Right renal pelvis (tissue), 4 donors: ENCODE measurements at regions not wholly inside any gene's neighbourhood (a gene's known extent, or its start where the extent isn't known, plus 50 kb on each side); places are given as distances from the start of the nearest gene placed in this dataset.

Source experiments
- DNase-seq, 4 donors: peaks; one replicate each; pipeline ENCODE4 v3.0.0-alpha.2; 2013; ENCODE audit warnings: low read depth in 4 of 4, low spot score in 3 of 4, missing footprints in 1 of 4

DNA sequence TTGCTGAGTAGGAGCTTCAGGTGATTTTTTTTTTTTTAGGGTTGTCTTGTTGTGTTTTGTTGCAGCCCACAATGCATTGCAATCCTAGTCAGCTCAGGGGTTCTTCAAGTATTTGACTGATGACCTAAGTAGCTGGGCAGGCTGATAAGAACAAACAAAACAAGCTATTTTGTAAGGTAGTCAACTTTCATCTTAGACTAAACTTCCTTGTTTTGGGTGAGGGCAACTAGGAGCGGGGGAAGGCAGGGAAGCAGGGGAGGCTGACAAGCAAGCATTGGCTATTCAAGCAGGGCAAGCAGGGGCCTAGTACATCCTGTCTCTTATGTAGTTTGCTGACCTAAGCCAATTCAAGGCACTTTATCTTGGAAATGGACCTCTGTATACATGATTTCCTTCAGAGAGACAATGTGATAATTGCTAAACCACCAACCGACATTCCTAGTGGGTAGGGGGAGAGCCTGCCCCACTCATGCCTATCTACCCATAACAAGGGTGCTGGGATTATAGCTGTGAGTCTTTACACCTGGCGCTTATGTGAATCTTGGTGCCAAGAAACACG is 163.3 kb upstream of the PRKCQ start:
- DNase-seq, result no peak

DNA sequence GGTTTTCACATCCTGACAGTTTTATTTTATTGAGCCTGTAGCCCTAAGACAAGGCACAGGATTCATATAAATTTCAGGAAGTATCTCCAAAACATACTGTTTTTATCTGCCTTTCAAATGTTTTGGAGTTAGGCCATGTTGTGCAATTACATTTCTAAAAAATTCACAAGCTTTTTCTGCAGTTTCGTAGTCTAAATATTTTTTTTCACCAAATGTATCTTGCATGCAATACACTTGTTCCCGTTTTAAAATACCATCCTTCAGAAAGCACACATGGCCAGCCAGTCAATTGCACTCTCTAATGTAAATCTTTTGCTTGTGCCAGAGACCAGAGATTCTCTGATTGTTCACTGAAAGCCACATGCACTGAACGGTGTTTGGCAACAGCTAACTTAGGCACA is 161.5 kb upstream of the PRKCQ start:
- no peak for DNase-seq

DNA sequence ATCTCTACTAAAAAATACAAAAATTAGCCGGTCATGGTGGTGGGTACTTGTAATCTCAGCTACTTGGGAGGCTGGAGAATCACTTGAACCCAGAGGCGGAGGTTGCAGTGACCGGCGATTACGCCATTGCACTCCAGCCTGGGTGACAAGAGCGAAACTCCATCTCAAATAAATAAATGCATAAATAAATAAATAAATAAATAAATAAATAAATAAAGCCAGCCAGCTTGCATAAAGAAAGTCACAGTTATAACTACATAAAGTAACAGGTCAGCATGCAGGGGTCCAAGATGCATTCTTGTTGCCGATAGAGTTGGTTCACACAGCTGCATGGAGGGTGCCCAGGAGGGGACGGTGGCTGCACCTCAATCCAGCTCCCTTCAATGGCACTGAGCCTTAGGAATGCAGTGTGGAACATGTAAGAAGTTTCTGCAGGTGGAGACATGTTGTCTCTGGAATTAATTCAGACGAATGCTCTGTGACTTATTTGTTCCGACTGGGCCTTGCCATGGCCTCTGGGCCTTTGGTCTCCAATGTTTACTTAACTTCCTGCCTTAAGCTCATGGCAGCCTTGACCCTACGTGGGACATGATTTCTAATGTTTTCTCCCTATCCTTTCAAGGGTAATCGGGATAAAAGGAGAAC is 159.6 kb upstream of the PRKCQ start:
- DNase-seq, result no peak

DNA sequence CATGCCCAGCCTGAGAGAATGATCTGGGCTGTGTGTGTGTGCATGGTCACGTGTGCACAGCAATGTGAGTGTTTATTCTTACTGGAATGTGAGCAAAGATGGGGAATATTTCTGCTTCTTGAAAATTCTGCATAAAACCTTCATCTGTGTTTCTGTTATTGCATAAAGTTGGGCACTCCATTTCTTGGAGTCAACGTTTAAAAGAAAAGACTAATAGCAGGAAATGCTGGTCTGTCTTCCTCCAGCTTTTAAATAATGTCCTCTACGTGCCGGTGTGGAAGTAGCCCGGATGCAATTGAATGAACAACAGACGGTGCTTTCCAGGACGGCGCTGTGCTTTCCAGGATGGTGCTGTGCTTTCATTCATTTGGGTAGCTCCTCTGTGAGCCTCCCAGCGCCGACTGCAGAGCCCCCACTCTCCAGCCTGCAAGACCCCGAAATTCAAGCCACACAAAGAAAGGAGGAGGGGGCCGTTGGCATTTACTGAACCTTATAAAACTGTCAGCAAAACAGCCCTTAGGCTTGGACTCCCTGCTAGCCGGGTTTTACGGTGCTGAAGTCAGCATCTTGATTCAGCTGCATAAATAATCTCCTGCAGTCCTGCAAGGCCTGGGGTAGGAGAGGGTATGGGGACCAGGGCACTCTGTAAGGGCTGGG is 158.2 kb upstream of the PRKCQ start:
- DNase-seq, result no peak

DNA sequence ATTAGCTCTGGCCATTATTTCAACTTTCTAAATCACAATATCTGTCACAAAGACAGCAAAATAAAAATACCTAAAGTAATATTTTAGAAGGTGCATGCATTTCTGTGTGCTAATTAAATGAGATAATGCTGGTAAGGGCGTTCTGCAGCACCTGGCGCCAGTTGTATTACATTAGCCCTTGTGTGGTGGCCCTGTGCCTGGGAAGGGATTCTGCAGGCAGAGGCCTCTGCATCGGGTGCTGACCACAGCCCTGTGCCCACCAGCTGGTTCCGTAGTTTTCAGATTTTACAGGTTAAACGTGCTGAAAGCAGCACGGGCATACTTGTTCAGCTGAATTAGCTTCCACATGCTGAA is 157.7 kb upstream of the PRKCQ start:
- no peak for DNase-seq

DNA sequence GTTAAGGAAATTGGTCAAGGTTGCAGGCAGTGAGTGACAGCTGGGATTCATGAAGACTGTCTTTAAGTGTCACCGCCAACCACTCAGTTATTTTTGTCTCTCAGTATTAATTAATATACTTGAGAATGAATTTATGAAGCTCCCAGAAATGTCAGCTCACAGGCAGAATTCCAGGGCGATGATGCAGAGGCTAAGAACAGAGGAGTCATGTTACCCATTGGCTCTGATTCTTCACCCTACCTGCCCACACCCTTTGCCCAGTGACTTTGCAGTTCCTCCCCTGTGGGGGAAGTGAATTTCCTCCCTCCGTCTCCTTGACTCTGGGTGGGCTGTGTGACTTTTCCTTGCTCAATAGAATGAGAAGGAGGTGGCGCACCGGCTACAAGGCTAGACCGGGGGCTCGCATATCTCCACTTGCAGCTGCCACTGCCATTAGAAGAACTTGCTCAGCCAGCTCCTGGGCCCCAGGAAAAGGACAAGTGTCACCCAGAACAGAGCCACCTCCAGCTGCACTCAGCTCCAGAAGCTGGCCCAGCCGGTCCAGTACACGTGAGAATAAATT is 157.1 kb upstream of the PRKCQ start:
- peak in 1 of 4 donors; percentile 22 for DNase-seq

DNA sequence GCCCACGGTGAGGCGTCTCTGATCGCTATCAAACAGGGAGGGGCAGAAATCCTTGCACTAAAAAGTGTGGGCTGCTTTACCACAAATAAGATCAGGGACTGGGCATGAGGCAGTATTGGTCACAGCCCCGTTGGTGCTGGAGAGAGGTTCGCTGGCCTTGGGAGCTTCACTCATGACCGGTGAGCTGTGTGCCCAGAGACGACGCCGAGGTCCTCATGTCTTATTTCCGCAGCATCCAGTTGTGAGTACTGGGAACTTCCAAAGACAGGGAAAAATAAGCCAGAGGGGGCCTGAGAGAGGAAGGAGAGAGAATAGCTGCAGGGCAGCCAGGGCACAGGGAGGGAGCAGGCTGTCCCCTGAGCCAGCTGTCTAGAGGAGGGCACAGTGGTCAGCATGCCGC is 154.2 kb upstream of the PRKCQ start:
- DNase-seq, result no peak

DNA sequence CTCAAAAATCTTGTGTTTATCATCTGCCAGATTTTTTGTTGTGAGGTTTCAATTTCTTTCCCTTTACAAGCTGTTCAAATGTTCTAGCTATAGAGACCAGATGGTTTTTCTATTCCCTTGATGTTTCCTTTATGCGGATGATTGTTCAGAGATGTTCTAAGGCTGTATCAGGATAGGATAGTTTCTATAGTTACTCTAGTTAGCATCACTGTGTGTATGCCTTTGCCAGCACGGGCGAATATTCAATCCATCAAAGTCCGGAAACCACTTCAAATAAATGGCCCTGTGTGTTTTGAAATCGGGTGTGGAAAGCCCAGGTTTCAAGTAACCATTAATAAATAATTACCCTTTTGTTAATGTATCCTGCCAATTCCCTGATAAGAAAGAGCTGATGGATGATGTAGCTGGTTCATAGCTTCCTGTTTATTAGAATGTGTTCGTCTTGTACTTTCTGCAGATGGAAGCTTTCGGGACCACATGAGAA is 149.8 kb upstream of the PRKCQ start:
- no peak for DNase-seq

DNA sequence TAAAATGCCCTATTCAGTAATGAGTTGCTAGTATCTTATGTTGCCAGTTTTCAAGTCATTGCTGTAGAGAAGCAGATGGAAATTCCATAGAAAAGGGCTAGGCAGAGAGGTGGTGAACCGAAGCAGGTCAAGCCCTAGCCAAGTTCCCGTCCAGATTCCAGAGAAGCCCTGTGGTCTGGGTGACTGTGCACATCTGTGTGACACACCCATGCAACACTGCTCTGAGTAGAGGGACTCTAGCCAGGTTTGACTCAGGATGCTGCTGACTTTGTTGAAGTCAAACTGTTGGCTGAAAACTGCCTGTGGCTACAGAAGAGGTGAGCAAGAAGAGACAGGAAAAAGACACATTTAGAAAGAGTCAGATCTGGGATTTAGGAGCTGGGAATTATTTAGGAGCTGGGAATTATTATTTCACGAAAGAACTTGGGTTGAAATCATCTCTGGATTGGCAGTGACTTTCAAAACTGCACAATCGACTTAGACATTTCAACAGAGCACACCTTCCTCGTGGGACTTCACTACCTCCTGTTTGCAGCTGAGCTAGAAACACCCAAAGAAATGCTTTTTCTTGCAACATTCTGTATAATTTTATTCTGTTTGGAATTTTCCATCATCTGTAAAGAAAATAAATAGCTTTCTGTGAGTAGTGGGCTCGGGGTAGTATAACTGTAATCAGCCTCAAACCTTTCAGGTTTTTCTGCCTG is 149.1 kb upstream of the PRKCQ start:
- DNase-seq, result no peak

DNA sequence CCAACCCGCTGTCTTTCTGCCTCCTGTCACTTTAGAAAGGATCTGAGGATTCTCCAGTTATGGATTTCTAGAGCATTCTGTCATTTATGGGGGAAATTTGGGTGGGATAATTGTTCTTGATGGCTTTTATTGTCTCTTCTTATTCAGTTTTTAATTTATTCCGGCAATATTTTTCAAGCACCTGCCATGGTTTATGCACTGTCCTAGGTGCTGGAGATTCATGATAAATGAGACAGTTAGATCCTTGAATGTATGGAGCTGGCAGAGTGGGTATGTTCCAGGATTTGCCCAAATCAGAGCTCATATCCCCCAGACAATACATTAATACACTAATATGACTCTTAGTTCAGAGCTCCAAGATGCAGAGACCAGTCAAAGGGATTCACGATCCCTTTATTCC is 146.8 kb upstream of the PRKCQ start:
- DNase-seq, result no peak

DNA sequence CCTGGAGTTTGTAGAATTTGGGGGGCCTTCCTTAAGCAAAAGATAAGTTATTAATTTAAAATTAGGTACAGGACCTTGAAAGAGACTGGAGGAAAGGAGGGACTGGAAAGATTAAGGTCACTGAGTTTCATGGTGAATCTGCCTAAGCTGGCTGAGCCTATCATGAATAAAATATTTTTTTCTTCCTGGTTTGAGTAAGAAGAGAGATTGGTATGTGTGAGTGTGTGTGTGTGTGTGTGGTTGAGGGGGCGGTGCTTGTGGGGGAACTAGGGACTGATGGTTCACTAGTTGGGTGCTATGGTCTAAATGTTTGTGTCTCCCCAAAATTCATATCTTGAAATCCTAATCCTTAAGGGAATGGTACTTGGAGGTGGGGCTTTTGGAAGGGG is 142.5 kb upstream of the PRKCQ start:
- DNase-seq, result no peak

DNA sequence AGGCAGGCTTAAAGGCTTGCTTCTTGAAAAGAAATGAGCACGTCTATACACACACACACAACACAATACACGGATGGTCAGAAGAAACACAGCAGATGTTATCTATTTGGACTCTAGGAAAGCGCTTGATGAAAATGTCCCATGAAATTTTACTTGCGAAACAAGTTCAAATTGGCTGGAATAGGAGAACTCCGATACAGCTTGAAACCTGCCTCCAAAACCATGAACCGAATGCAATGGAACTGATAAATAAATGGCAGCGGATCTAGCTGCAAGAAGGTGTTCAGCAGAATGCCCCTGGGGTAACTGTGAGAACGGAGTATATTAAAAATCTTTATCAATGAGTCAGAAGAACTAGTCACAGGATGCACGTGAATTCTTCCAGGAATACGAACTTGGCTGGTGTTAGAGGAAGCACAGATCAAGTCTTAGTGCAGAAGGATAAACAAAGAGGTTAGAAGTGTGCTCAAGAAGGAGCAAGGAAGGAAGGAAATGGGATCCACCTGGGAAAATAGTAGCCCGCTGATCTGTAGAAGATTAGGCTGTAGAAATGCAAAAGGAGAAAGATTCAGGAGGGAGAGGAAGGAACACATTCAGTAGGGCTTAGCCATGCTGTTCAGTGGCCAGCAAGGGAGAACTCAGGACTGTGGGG is 142.0 kb upstream of the PRKCQ start:
- peak in 1 of 4 donors; percentile 3 for DNase-seq

DNA sequence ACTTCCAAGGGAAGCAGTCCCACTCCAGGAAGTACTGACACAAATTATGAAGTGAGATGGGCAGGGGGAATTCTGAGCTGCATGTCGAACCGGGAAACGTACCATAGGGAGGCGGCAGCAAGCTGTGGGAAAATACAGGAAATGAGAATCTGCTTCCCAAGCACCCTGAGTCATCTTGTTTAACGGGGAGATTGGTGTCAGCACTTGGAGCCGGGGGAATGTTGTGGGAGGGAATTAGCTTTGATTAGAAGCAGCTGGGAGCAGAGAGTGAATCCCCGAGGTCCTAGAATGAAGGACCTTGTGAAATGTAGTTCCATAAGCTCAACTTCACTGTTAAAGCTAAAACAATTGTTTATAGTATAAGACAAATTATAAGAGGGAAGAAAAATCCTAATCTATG is 141.4 kb upstream of the PRKCQ start:
- peak in 3 of 4 donors; percentile 36 to 58 (median 43) for DNase-seq

DNA sequence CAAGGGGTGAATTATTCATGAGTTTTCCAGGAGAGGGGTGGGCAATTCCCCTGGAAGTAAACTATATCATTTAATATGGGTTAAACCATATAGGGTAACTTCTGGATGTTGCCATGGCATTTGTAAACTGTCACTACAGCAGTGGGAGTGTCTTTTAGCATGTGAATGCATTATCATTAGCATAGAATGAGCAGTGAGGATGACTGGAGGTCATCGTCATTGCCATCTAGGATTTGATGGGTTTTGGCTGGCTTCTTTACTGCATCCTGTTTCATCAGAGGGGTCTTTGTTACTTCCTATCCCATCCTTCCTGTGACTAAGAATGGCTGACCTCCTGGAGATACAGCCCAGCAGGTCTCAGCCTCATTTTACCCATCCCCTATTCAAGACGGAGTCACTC is 139.5 kb upstream of the PRKCQ start:
- no peak for DNase-seq

DNA sequence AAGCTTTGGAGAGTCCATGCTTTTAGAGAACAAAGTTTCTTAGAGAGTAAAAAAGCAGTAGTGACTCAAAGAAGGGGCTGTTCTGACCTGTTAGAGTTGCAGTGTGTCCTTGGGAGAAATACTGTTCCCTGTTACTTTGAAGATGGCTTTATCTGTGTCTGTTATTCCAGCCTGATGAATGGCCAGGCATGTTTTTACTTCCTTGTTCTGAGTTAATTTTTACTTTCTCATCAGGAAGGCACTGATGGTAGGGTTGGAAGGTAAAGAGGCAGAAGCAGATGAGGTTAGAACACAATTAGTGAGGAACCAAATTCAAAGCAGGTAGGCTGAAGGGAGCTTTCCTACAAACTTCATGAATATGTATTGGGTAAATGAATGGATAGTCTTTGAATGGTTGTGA is 138.5 kb upstream of the PRKCQ start:
- DNase-seq, result no peak

DNA sequence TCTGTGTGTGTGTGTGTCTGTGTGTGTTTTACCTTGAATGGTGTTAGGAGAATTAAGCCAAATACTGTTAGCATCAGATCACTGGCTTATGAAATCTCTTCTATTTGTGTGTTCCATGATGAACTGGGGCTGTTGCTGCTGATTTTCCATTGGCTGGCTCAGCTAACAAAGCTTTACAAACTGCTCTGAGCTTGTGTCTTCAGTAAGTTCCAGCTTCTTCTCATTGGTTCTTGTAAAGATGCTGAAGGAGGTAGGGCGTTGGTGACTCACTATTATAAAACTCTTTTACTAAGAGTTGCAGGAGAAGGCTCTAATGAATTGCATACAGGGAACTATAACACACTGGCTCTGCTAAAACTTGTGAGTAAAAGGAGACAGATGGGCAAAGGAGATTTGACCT is 136.4 kb upstream of the PRKCQ start:
- no peak for DNase-seq

DNA sequence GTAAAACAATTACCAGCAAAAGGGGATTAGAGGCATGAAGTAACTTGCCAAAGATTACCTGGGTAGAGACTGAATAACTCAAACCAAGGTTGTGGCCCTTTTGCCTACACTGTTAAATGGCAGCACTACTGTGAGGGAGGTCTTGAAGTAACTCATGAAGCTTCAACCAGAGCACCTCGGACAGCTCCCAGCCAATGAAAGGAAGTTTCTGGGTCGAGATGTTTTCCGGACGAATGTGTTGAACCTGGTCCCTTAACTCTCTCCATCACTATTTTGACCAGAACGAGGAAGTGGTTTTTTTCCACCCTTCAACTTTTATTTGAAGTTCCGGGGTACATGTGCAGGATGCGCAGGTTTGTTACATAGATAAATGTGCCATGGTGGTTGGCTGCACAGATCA is 133.6 kb upstream of the PRKCQ start:
- no peak for DNase-seq

DNA sequence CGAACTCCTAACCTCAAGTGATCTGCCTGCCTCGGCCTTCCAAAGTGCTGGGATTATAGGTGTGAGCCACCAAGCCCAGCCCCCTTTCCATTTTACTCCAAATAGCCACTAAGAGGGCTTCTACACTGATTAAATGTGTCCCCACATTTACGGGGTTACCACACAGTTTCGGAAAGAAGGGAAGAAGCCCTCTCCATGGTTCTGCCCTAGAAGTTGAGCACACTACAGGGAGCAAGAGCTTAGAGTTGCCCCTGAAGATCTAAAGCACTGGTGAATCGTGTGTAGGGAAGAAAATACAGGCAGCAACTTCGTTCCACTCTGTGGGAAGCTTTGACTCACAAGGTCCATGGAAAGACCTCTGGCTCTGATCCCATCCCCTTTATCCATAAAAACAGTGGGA is 133.0 kb upstream of the PRKCQ start:
- no peak for DNase-seq

DNA sequence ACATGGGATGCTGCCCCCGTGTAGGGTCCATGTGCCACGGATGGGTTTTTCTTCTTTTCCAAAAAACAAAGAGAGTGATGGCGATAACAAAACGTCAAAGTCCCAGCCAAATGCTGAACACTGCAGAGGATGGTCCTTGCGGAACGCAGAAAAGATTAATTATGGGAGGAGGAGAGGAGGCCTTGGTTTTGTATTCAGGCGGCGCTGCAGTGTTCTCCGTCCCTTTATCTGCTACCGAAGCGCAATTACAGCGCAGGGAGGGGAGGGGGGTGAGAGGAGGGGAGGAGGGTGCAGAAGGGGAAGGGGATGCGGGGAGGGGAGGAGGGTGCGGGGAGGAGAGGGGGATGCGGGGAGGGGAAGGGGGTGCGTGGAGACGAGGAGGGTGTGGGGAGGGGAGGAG is 131.8 kb upstream of the PRKCQ start:
- DNase-seq, result no peak

DNA sequence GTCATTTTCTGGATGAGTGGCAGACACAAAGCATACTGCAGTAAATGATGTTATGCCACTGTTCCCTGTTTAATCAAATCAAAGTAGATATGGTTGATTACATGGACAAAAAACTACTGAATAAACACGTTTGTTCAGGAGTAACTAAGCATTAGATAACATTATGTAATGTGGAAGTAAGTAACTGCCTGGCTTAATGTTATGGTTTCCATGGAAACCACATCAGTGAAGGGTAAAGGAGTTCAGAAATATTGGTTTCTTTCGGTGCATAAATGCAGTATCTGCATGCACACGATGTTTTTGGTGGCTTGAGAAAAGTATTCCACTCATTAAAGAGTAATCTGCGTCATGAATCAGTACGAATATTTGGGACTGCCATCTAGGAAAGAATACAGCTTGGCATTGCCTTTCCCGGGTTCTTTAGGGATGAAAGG is 131.3 kb upstream of the PRKCQ start:
- no peak for DNase-seq

DNA sequence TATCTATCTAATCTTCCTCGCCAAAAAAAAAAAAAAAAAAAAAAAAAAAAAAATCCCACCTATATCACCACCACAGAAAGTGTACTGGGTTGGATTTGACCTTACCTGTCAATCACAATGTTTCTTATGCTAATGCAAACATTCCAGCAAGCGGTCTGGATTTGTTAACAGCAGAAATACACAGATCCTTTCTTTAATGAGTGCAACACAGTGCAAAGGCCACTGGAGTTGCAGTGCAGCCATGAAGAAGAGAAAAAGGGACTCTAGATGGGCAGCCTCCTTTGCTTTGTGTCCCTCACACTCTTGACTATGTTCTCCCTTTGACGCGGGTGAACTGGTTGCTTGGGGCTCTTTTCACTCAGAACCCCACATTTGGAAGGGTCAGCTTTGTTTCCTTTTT is 127.3 kb upstream of the PRKCQ start:
- no peak for DNase-seq
